DOHH2 (cell line): ENCODE measurements at regions not wholly inside any gene's neighbourhood (a gene's known extent, or its start where the extent isn't known, plus 50 kb on each side); places are given as distances from the start of the nearest gene placed in this dataset.

Source experiments
- H3F3A ChIP-seq: fragments of 200-600 bp; sonication (generic), shearing (Covaris generic); 2 replicates; pipeline ENCODE4 v1.6.0; 2016; ENCODE audit warnings: antibody characterized with exemption, mild to moderate bottlenecking; ENCODE audit not compliant: control insufficient read depth, insufficient read depth
- H3K27ac ChIP-seq: fragments of 200-600 bp; sonication (generic); 2 replicates; pipeline ENCODE4 v1.5.1; 2014; ENCODE audit warnings: low read depth, mild to moderate bottlenecking, low read length, moderate library complexity
- H3K27me3 ChIP-seq: fragments of 200-600 bp; sonication (generic); 2 replicates; pipeline ENCODE4 v1.6.1; 2014; ENCODE audit warnings: mild to moderate bottlenecking, low read length, mixed read lengths; ENCODE audit not compliant: control insufficient read depth
- H3K36me3 ChIP-seq: fragments of 200-600 bp; sonication (generic); 2 replicates; pipeline ENCODE4 v1.6.1; 2014; ENCODE audit warnings: mild to moderate bottlenecking, low read length, moderate library complexity, mixed read lengths; ENCODE audit not compliant: control insufficient read depth
- H3K4me1 ChIP-seq: fragments of 200-600 bp; sonication (generic); 2 replicates; pipeline ENCODE4 v1.6.1; 2014; ENCODE audit warnings: mild to moderate bottlenecking, low read length, mixed read lengths; ENCODE audit not compliant: control insufficient read depth
- H3K4me2 ChIP-seq: fragments of 200-600 bp; sonication (generic); 2 replicates; pipeline ENCODE4 v1.6.0; 2014; ENCODE audit warnings: mild to moderate bottlenecking, low read length, moderate library complexity
- H3K4me3 ChIP-seq: fragments of 200-600 bp; sonication (generic); 2 replicates; pipeline ENCODE4 v1.5.1; 2014; ENCODE audit warnings: mild to moderate bottlenecking, low read length, mixed read lengths
- H3K79me2 ChIP-seq: fragments of 200-600 bp; sonication (generic); 2 replicates; pipeline ENCODE4 v1.6.1; 2014; ENCODE audit warnings: mild to moderate bottlenecking, low read length, mixed read lengths; ENCODE audit not compliant: control insufficient read depth
- H3K9me2 ChIP-seq: fragments of 200-600 bp; sonication (generic); replicated peaks from 2 replicates; pipeline ENCODE4 v1.6.1; 2014; ENCODE audit warnings: mild to moderate bottlenecking, low read length, mixed read lengths; ENCODE audit not compliant: control insufficient read depth
- H3K9me3 ChIP-seq: fragments of 200-600 bp; sonication (generic); 2 replicates; pipeline ENCODE4 v1.6.1; 2014; ENCODE audit warnings: antibody characterized with exemption, low read length, mixed read lengths; ENCODE audit not compliant: control insufficient read depth, insufficient read depth
- H4K20me1 ChIP-seq: fragments of 200-600 bp; sonication (generic); 2 replicates; pipeline ENCODE4 v1.6.0; 2014; ENCODE audit warnings: low read depth, mild to moderate bottlenecking, antibody characterized with exemption, low read length, moderate library complexity; ENCODE audit not compliant: control insufficient read depth, insufficient read depth
- CTCF ChIP-seq: fragments of 200-600 bp; sonication (generic); IDR thresholded peaks from one replicate; pipeline ENCODE4 v1.5.1; 2014; ENCODE audit warnings: antibody characterized with exemption, mild to moderate bottlenecking, low read depth, low read length; ENCODE audit not compliant: poor library complexity, severe bottlenecking
- EZH2phosphoT487 ChIP-seq: fragments of 200-600 bp; sonication (generic); IDR thresholded peaks from 2 replicates; pipeline ENCODE4 v1.6.1; 2017; ENCODE audit warnings: borderline replicate concordance, mild to moderate bottlenecking, antibody characterized with exemption, low read length, moderate library complexity, mixed read lengths

DNA sequence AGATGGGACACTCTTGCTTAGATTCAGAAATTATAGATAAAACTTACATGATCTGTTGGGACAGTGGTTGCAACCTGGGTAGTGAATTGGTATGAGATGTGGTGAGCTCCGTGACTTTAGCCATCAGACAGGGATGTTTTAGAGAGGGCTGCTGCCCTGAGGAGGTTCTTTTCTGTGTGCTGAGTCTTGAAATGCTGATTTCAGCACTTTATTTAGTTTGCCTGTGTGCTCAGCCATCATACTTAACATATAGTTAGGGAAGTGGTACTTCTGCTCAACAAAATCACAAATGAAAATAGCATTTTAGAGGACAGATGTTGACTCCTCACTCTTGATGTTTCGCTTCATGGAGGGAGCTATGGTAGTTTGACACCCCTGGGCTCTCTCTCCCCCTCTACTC is 95.9 kb upstream of the CDH13 start:
- H3K27me3 ChIP-seq = no peaks in the 10 kb centered on the region
- H4K20me1 ChIP-seq = no peaks in the 10 kb centered on the region

DNA sequence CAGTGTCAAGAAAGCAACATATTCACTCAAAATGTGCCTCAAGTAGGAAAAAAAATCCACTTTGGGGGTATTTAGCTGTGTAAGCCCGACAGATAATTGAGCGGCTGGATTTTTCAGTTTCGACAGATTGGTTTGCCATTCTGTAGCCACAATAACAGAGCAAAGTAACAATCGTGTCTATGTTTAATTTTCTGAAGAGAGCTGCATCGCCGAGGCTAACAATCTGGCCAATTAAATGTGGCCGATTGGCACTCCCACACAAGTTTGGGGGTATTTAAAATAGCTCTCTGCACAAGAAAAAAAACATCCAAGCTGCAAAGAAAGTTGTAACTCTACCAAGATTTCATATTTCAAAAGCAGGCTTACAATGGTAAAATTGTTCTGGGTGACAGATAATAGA is 99.7 kb upstream of the CDH13 start:
- Histone ChIP-seq H3K9me3 (no peaks in the 10 kb centered on the region), H3K4me2 (no peak overlapping the region), H3K27ac (no peak overlapping the region), H3K27me3 (no peaks in the 10 kb centered on the region), H3K36me3 (no peaks in the 10 kb centered on the region), H3K4me1 (no peaks in the 10 kb centered on the region), H3F3A (no peaks in the 10 kb centered on the region), H3K4me3 (no peak overlapping the region), H3K79me2 (no peaks in the 10 kb centered on the region), H4K20me1 (no peaks in the 10 kb centered on the region), H3K9me2 (no peaks in the 10 kb centered on the region)
- TF ChIP-seq CTCF (no peak), EZH2phosphoT487 (no peak)

More for the DNA sequence above, 95.9 kb upstream of the CDH13 start:
- no peaks in the 10 kb centered on the region for H3F3A ChIP-seq
- H3K4me3 ChIP-seq = no peak overlapping the region
- H3K79me2 ChIP-seq = no peaks in the 10 kb centered on the region
- no peaks in the 10 kb centered on the region for H3K36me3 ChIP-seq
- H3K9me3 ChIP-seq = no peaks in the 10 kb centered on the region
- H3K27ac ChIP-seq = no peak overlapping the region
- H3K4me1 ChIP-seq = no peaks in the 10 kb centered on the region
- no peak overlapping the region for H3K4me2 ChIP-seq
- TF ChIP-seq EZH2phosphoT487 (no peak), CTCF (no peak)
- no peaks in the 10 kb centered on the region for H3K9me2 ChIP-seq

DNA sequence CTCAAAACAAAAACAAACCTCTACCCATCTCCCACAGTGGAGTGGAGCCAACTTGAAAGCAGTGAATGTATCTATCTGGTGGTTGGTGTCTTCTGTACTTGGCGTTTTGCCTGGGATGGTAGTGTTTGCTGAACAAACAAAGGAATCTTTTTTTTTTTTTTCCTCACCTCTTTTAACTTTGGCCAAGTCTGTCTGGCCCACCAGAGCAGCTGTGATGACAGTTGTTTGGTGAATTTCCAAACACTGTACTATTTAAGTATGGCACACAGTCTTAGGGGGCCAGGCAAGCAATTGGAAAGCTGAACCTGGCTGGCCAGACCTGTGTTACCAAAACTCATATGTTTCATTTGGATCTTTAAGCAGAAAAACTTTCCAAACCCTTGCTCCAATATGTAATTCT is 101.8 kb upstream of the CDH13 start:
- no peaks in the 10 kb centered on the region for H3K9me2 ChIP-seq
- H3K79me2 ChIP-seq = no peaks in the 10 kb centered on the region
- no peaks in the 10 kb centered on the region for H4K20me1 ChIP-seq
- H3K9me3 ChIP-seq = no peaks in the 10 kb centered on the region
- no peaks in the 10 kb centered on the region for H3K4me1 ChIP-seq
- no peak overlapping the region for H3K27ac ChIP-seq
- H3K4me3 ChIP-seq = no peak overlapping the region
- no peaks in the 10 kb centered on the region for H3K36me3 ChIP-seq
- no peaks in the 10 kb centered on the region for H3F3A ChIP-seq
- no peaks in the 10 kb centered on the region for H3K27me3 ChIP-seq
- TF ChIP-seq CTCF (no peak), EZH2phosphoT487 (no peak)
- H3K4me2 ChIP-seq = no peak overlapping the region

- no peaks in the 10 kb centered on the region for H4K20me1 ChIP-seq
- H3F3A ChIP-seq = no peaks in the 10 kb centered on the region
- TF ChIP-seq EZH2phosphoT487 (no peak), CTCF (no peak)
- no peak overlapping the region for H3K27ac ChIP-seq
- no peaks in the 10 kb centered on the region for H3K36me3 ChIP-seq
- no peak overlapping the region for H3K4me3 ChIP-seq
- H3K9me2 ChIP-seq = no peaks in the 10 kb centered on the region
- no peaks in the 10 kb centered on the region for H3K27me3 ChIP-seq
- H3K4me2 ChIP-seq = no peak overlapping the region
- H3K9me3 ChIP-seq = no peaks in the 10 kb centered on the region
- no peaks in the 10 kb centered on the region for H3K79me2 ChIP-seq
- no peaks in the 10 kb centered on the region for H3K4me1 ChIP-seq
Observed at GRCh38 chr16:82523815-82524214, 103.0 kb upstream of the CDH13 start.
